NCI-H345 treated with DMSO at 0.1 percent for 48 hours (cell line): ENCODE measurements at regions not wholly inside any gene's neighbourhood (a gene's known extent, or its start where the extent isn't known, plus 50 kb on each side); places are given as distances from the start of the nearest gene placed in this dataset.
"Not testable (repeated sequence)": the region's sequence is repeated elsewhere in the genome, so short reads cannot be mapped to it uniquely, and the experiment has no call there.

Experiments
- DNase-seq: peaks from one replicate; lab custom pipeline; 2025; ENCODE audit not compliant: unreplicated experiment; lab: John Stamatoyannopoulos, UW

- DNase-seq: no peak
Measured at GRCh38 chr3:6367171-6367570, 493.7 kb upstream of the GRM7 start.

GRCh38 chr3:6392123-6392522 is 468.8 kb upstream of the GRM7 start:
- DNase-seq: no peak

GRCh38 chr3:6394944-6395343 is 466.0 kb upstream of the GRM7 start:
- DNase-seq: no peak

GRCh38 chr3:6396631-6397030 is 464.3 kb upstream of the GRM7 start:
- no peak for DNase-seq

- DNase-seq: not testable (repeated sequence)
Measured at GRCh38 chr3:6402666-6403065, 458.2 kb upstream of the GRM7 start.

GRCh38 chr3:6406923-6407322 is 454.0 kb upstream of the GRM7 start:
- DNase-seq: not testable (repeated sequence)

GRCh38 chr3:6416049-6416661 is 444.8 kb upstream of the GRM7 start:
- peak; percentile 21 for DNase-seq

GRCh38 chr3:6417174-6417573 is 443.7 kb upstream of the GRM7 start:
- no peak for DNase-seq

- DNase-seq: no peak
Measured at GRCh38 chr3:6418485-6418884, 442.4 kb upstream of the GRM7 start.

GRCh38 chr3:6421666-6422445 is 439.1 kb upstream of the GRM7 start:
- no peak for DNase-seq

GRCh38 chr3:6425289-6425820 is 435.6 kb upstream of the GRM7 start:
- no peak for DNase-seq

- DNase-seq: not testable (repeated sequence)
Measured at GRCh38 chr3:6428276-6428675, 432.6 kb upstream of the GRM7 start.

- DNase-seq: no peak
Measured at GRCh38 chr3:6435951-6436350, 425.0 kb upstream of the GRM7 start.

- no peak for DNase-seq
Measured at GRCh38 chr3:6437631-6438030, 423.3 kb upstream of the GRM7 start.

GRCh38 chr3:6438031-6438430 is 422.9 kb upstream of the GRM7 start:
- DNase-seq: no peak

- DNase-seq: no peak
Measured at GRCh38 chr3:6439226-6439625, 421.7 kb upstream of the GRM7 start.

GRCh38 chr3:6439824-6440223 is 421.1 kb upstream of the GRM7 start:
- DNase-seq: no peak

- DNase-seq: no peak
Measured at GRCh38 chr3:6444888-6445658, 415.8 kb upstream of the GRM7 start.

GRCh38 chr3:6447166-6447801 is 413.6 kb upstream of the GRM7 start:
- no peak for DNase-seq

- DNase-seq: no peak
Measured at GRCh38 chr3:6448011-6448410, 412.9 kb upstream of the GRM7 start.

- no peak for DNase-seq
Measured at GRCh38 chr3:6449099-6449498, 411.8 kb upstream of the GRM7 start.
